Lower lobe of right lung (tissue), 2 donors: ENCODE measurements at regions not wholly inside any gene's neighbourhood (a gene's known extent, or its start where the extent isn't known, plus 50 kb on each side); places are given as distances from the start of the nearest gene placed in this dataset.

ENCODE experiments used
- ATAC-seq, 2 donors: fragments of 200-7000 bp; cut with Tn5 transposase; one replicate each; pipeline ENCODE4 v1.9.1; 2020 to 2022; ENCODE audit warnings: mild to moderate bottlenecking in 2 of 2, moderate library complexity in 2 of 2
- DNase-seq: peaks from one replicate; pipeline ENCODE4 v3.0.0-alpha.2; 2020
- H3K27ac ChIP-seq: fragments of 200-600 bp; one replicate; pipeline ENCODE4 v1.8.0; 2022
- H3K27me3 ChIP-seq: fragments of 200-600 bp; one replicate; pipeline ENCODE4 v1.8.0; 2022; ENCODE audit warnings: low read depth
- H3K36me3 ChIP-seq: fragments of 200-600 bp; one replicate; pipeline ENCODE4 v1.8.0; 2022; ENCODE audit warnings: mild to moderate bottlenecking
- H3K4me1 ChIP-seq: fragments of 200-600 bp; one replicate; pipeline ENCODE4 v1.8.0; 2022
- H3K4me3 ChIP-seq: fragments of 200-600 bp; one replicate; pipeline ENCODE4 v1.8.0; 2022; ENCODE audit warnings: mild to moderate bottlenecking
- H3K9me3 ChIP-seq: fragments of 200-600 bp; one replicate; pipeline ENCODE4 v1.8.0; 2022
- CTCF ChIP-seq: fragments of 200-600 bp; IDR thresholded peaks from one replicate; pipeline ENCODE4 v1.8.0; 2022; ENCODE audit warnings: antibody characterized with exemption, mild to moderate bottlenecking
- intact Hi-C: fragments of 100-400 bp; cut with DNase I; formaldehyde crosslinking; loops from one replicate; pipeline ENCODE4 v1.11.0; 2022
- donor health status: DM: no; HTN: yes; CAD: no; lungs with severe emphysema.

GRCh38 chr6:68049562-68049961 lies 585.5 kb upstream of the ADGRB3 start:
- Histone ChIP-seq H3K36me3 (no peaks in the 10 kb centered on the region), H3K9me3 (no peaks in the 10 kb centered on the region), H3K27ac (no peak overlapping the region), H3K4me3 (no peak overlapping the region), H3K4me1 (no peaks in the 10 kb centered on the region), H3K27me3 (no peaks in the 10 kb centered on the region)
- intact Hi-C loops, result no loop called here
- ATAC-seq (no peak), DNase-seq (no peak)
- TF ChIP-seq CTCF, result no peak

GRCh38 chr6:68046756-68047155 lies 588.3 kb upstream of the ADGRB3 start:
- no peak overlapping the region for H3K4me3 ChIP-seq
- intact Hi-C loops, result no loop called here
- no peak for DNase-seq
- ATAC-seq, result no peak
- H3K27ac ChIP-seq, result no peak overlapping the region
- H3K4me1 ChIP-seq, result no peaks in the 10 kb centered on the region
- H3K9me3 ChIP-seq, result no peaks in the 10 kb centered on the region
- H3K27me3 ChIP-seq, result no peaks in the 10 kb centered on the region
- H3K36me3 ChIP-seq, result no peaks in the 10 kb centered on the region
- no peak for TF ChIP-seq CTCF

GRCh38 chr6:68046302-68046701 lies 588.8 kb upstream of the ADGRB3 start:
- TF ChIP-seq CTCF, result no peak
- H3K4me1 ChIP-seq, result no peaks in the 10 kb centered on the region
- intact Hi-C loops, result no loop called here
- ATAC-seq, result no peak
- no peaks in the 10 kb centered on the region for H3K27me3 ChIP-seq
- no peak for DNase-seq
- no peaks in the 10 kb centered on the region for H3K36me3 ChIP-seq
- no peaks in the 10 kb centered on the region for H3K9me3 ChIP-seq
- no peak overlapping the region for H3K27ac ChIP-seq
- H3K4me3 ChIP-seq, result no peak overlapping the region

- no peaks in the 10 kb centered on the region for H3K27me3 ChIP-seq
- no peaks in the 10 kb centered on the region for H3K36me3 ChIP-seq
- H3K9me3 ChIP-seq, result no peaks in the 10 kb centered on the region
- intact Hi-C loops, result no loop called here
- TF ChIP-seq CTCF, result no peak
- no peak for DNase-seq
- H3K27ac ChIP-seq, result no peak overlapping the region
- ATAC-seq, result no peak
- H3K4me1 ChIP-seq, result no peaks in the 10 kb centered on the region
- no peak overlapping the region for H3K4me3 ChIP-seq
Observed at GRCh38 chr6:68045193-68045592, 589.9 kb upstream of the ADGRB3 start.

- Histone ChIP-seq H3K4me3 (no peak overlapping the region), H3K9me3 (no peaks in the 10 kb centered on the region), H3K27me3 (no peaks in the 10 kb centered on the region), H3K4me1 (no peaks in the 10 kb centered on the region), H3K36me3 (no peaks in the 10 kb centered on the region), H3K27ac (no peak overlapping the region)
- intact Hi-C loops, result no loop called here
- no peak for ATAC-seq
- no peak for DNase-seq
- TF ChIP-seq CTCF, result no peak
Observed at GRCh38 chr6:68044264-68044663, 590.8 kb upstream of the ADGRB3 start.

GRCh38 chr6:68043122-68043398 lies 592.0 kb upstream of the ADGRB3 start:
- DNase-seq (no peak), ATAC-seq (no peak)
- no peaks in the 10 kb centered on the region for H3K27me3 ChIP-seq
- intact Hi-C loops, result no loop called here
- TF ChIP-seq CTCF, result no peak
- H3K9me3 ChIP-seq, result no peaks in the 10 kb centered on the region
- H3K27ac ChIP-seq, result no peak overlapping the region
- H3K4me1 ChIP-seq, result no peaks in the 10 kb centered on the region
- no peaks in the 10 kb centered on the region for H3K36me3 ChIP-seq
- no peak overlapping the region for H3K4me3 ChIP-seq
